PC-9 (cell line): ENCODE measurements at regions not wholly inside any gene's neighbourhood (a gene's known extent, or its start where the extent isn't known, plus 50 kb on each side); places are given as distances from the start of the nearest gene placed in this dataset.

Experiments
- CTCF ChIP-seq: fragments of 200-600 bp; sonication (generic); conservative IDR thresholded peaks from 2 replicates; pipeline ENCODE4 v1.6.1; 2017; ENCODE audit warnings: mixed run types, antibody characterized with exemption, mild to moderate bottlenecking, moderate library complexity
- EZH2 ChIP-seq: fragments of 200-600 bp; sonication (generic); IDR thresholded peaks from 2 replicates; pipeline ENCODE4 v1.8.0; 2017; ENCODE audit warnings: antibody characterized with exemption, low read depth

GRCh38 chr11:91850021-91850420 is 374.6 kb upstream of the FAT3 start:
- TF ChIP-seq CTCF (no peak), EZH2 (no peak)
